ENCODE measurements at regions not wholly inside any gene's neighbourhood (a gene's known extent, or its start where the extent isn't known, plus 50 kb on each side); places are given as distances from the start of the nearest gene placed in this dataset.

DNA sequence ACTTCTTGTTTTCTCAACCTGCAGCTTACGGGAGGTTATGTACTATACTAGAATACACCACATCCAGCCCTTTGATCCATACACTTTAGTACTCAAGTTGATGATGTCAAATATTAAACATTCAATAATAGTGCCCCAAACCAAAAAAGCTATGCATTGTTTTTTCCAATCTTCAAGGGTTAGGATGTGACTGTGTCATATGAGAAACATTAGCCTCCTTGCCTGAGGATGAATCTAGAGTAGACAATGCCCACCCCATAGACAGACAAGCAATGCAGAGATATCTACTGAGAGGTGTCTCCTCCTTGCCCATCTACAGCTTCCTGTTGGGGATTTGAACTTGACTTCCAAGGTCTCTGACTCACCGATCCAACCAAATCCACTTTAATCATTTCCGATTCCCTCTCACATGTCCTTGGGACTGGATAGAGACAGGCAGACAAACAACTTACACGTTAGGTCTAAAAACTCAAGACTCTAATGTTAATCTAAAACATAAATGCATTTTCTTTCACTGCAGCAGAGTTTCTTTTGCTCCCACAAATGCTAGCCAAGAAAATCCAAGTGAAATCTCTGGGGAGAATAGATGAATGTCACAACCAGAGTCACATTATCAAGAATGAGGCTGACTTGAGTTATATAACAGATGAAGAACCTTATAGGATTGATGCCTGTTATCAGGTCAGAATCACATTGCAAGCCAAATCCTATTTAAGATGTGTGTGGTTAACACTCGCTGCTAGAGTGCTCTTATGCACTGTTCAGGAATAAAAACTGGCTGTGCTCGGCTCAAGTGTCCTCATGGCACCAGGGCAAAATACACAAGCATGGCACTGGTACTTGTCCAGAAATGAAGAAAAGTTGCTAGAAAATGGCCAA lies 75.5 kb upstream of the TNFAIP3 start:
- TF ChIP-seq EZH2 (IDR thresholded peaks at IDR 0.05; ENCODE audit: insufficient read depth, poor library complexity, severe bottlenecking), result no peak
- no peak for TF ChIP-seq EZH2phosphoT487 (IDR thresholded peaks at IDR 0.05; ENCODE audit: insufficient read depth, low read depth)

Data from GM23248 (cell line).